ENCODE measurements at regions not wholly inside any gene's neighbourhood (a gene's known extent, or its start where the extent isn't known, plus 50 kb on each side); places are given as distances from the start of the nearest gene placed in this dataset.

GRCh38 chr11:12315024-12315423 is 62.3 kb upstream of the PARVA start:
- no peak for DNase-seq (ENCODE audit: low read depth in 4 of 4, low spot score in 3 of 4)

- no peak for DNase-seq (ENCODE audit: low read depth in 4 of 4, low spot score in 3 of 4)
These were observed 60.9 kb upstream of the PARVA start for GRCh38 chr11:12316432-12316831.

GRCh38 chr11:12318791-12319438 is 58.5 kb upstream of the PARVA start:
- DNase-seq (ENCODE audit: low read depth in 4 of 4, low spot score in 3 of 4), result peak in 1 of 4 donors; percentile 27

GRCh38 chr11:12319461-12319951 is 57.9 kb upstream of the PARVA start:
- peak; percentile 47 to 60 (median 56) for DNase-seq (ENCODE audit: low read depth in 4 of 4, low spot score in 3 of 4)

- no peak for DNase-seq (ENCODE audit: low read depth in 4 of 4, low spot score in 3 of 4)
These were observed 57.4 kb upstream of the PARVA start for GRCh38 chr11:12319988-12320387.

- DNase-seq (ENCODE audit: low read depth in 4 of 4, low spot score in 3 of 4), result no peak
These were observed 56.0 kb upstream of the PARVA start for GRCh38 chr11:12321217-12321937.

- DNase-seq (ENCODE audit: low read depth in 4 of 4, low spot score in 3 of 4), result no peak
These were observed 52.8 kb upstream of the PARVA start for GRCh38 chr11:12324585-12324984.

All from left renal pelvis (tissue), 4 donors.